IPS-18c (cell line): ENCODE measurements at regions not wholly inside any gene's neighbourhood (a gene's known extent, or its start where the extent isn't known, plus 50 kb on each side); places are given as distances from the start of the nearest gene placed in this dataset.

Experiments
- H3K4me3 ChIP-seq: 2 replicates; pipeline ENCODE4 v1.7.0; 2013; ENCODE audit warnings: low read depth, mild to moderate bottlenecking, low read length, moderate library complexity; ENCODE audit not compliant: insufficient read depth
- H3K9me3 ChIP-seq: one replicate; pipeline ENCODE4 v1.6.1; 2013; ENCODE audit warnings: mild to moderate bottlenecking, low read length, moderate library complexity; ENCODE audit not compliant: control insufficient read depth, insufficient read depth

GRCh38 chr2:65652066-65652465 lies 219.7 kb upstream of the SPRED2 start:
- H3K9me3 ChIP-seq, result no peaks in the 10 kb centered on the region
- no peak overlapping the region for H3K4me3 ChIP-seq

DNA sequence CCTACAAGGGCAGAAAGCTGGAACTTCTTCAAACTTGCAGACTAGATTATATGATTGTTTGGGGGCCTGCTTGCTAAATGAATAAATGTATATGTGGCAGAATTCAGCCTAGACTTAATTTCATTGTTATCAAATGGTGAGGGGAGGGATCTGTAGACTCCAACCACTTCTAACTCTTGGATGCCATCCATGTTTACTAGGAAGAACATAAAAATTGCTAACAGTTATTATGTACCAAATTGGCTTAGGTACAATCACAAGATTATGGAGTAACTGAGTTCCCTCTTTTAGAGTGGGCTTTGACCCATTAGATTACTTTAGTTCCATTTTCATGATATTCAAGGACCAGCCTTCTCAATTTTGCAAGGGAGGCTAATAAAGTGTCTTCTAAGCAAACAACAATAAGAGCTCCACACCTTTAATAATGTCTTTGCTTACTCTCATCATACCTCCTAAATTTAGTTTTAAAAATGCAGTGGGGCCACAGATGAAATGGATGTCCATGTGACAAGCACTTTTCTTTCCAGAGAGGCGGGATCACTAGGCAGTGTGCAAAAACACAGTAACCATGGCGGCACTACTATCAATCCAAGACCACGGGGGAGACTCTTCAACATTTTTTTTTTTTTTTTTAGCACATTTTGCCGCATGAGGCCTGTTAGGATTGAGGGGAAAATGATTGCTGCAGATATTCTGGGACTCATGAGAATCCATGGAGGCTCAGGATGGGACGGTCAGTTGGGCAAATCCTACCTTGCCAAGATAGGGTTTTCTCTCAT lies 217.6 kb upstream of the SPRED2 start:
- H3K4me3 ChIP-seq, result no peak overlapping the region
- H3K9me3 ChIP-seq, result no peaks in the 10 kb centered on the region

DNA sequence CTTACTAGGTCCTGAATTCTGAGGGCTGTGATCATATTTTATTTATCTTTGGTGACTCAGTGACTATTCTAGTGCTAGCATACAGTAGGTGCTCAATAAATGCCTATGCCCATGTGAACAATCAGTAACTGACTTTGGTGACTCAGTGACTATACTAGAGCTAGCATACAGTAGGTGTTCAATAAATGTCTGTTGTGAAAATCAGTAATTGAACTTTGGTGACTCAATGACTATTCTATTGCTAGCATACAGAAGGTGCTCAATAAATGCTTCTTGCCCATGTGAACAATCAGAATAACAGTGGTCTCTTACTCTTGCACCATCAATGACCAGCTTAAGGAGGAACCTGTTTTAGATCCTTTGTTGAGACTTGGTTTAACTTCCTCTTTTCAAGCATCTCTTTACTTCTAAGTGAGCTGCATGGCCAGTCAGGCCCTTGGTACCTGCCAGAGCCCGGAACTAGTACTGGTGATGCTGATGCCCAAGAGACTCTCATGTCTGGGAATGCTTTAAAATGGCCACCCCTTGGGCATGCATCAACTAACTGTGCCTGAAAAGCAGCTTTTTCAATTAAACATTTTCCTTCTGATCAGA lies 214.9 kb upstream of the SPRED2 start:
- H3K4me3 ChIP-seq, result no peak overlapping the region
- no peaks in the 10 kb centered on the region for H3K9me3 ChIP-seq

DNA sequence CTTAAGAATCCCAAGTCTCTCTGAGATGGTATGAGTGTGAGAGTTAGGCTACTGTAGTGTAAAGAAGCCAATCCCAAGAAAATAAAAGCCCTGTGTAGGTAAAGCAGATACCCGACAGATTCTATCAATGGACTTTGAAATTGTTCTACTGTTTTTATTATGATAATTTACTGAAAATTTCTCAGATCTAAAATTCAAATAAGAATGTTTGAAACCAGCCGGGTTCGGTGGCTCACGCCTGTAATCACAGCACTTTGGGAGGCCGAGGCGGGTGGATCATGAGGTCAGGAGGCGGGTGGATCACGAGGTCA lies 208.3 kb upstream of the SPRED2 start:
- H3K4me3 ChIP-seq, result no peak overlapping the region
- no peaks in the 10 kb centered on the region for H3K9me3 ChIP-seq

- Histone ChIP-seq H3K9me3 (no peaks in the 10 kb centered on the region), H3K4me3 (no peak overlapping the region)
These were observed 206.9 kb upstream of the SPRED2 start for GRCh38 chr2:65639156-65639864.

GRCh38 chr2:65638443-65638842 lies 206.0 kb upstream of the SPRED2 start:
- H3K9me3 ChIP-seq, result no peaks in the 10 kb centered on the region

GRCh38 chr2:65636813-65637483 lies 204.5 kb upstream of the SPRED2 start:
- H3K9me3 ChIP-seq, result no peaks in the 10 kb centered on the region
- H3K4me3 ChIP-seq, result no peak overlapping the region

More at GRCh38 chr2:65638443-65638842, 206.0 kb upstream of the SPRED2 start:
- no peak overlapping the region for H3K4me3 ChIP-seq

GRCh38 chr2:65636024-65636423 lies 203.6 kb upstream of the SPRED2 start:
- Histone ChIP-seq H3K4me3 (no peak overlapping the region), H3K9me3 (no peaks in the 10 kb centered on the region)

- Histone ChIP-seq H3K4me3 (no peak overlapping the region), H3K9me3 (no peaks in the 10 kb centered on the region)
These were observed 201.9 kb upstream of the SPRED2 start for GRCh38 chr2:65634304-65634703.

GRCh38 chr2:65630643-65631042 lies 198.2 kb upstream of the SPRED2 start:
- no peak overlapping the region for H3K4me3 ChIP-seq
- H3K9me3 ChIP-seq, result peaks cover 2% of the 10 kb centered on the region

- Histone ChIP-seq H3K4me3 (no peak overlapping the region), H3K9me3 (peaks cover 2% of the 10 kb centered on the region)
These were observed 195.8 kb upstream of the SPRED2 start for GRCh38 chr2:65628156-65628555.

DNA sequence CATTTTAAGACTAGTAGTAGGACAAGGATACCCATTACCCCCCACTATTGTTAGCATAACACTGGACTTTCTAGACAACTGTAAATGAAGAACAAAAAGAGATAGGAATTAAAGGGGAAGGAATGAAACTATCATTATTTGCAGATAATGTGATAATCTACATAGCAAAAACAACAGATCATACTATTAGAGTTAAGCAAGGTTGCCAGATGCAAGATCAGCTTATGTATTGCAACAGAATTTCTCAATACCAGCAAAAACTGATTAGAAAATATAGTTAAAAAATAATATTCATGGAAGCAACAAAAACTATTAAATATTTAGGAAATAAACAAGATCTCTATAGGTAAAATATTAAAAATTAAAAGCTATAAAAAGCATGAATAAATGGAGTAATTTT lies 194.4 kb upstream of the SPRED2 start:
- Histone ChIP-seq H3K9me3 (peaks cover 2% of the 10 kb centered on the region), H3K4me3 (no peak overlapping the region)

DNA sequence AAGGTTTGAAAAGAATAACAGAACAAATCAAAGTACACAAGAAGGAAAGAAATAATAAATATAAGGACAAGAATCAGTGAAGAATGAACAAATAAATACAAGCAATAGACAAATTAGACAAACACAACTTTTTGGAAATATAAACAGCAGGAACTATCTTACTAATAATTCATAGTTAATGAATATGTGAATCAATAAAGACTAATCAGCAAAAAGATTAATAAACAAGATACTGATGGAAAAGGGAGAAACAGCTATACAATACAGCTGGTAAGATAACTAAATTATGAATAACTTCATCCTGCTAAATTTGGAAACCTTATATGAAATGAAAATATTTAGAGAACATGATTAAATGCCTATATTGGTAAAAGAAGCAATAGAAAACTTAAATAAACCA lies 193.6 kb upstream of the SPRED2 start:
- peaks cover 2% of the 10 kb centered on the region for H3K9me3 ChIP-seq
- no peak overlapping the region for H3K4me3 ChIP-seq

DNA sequence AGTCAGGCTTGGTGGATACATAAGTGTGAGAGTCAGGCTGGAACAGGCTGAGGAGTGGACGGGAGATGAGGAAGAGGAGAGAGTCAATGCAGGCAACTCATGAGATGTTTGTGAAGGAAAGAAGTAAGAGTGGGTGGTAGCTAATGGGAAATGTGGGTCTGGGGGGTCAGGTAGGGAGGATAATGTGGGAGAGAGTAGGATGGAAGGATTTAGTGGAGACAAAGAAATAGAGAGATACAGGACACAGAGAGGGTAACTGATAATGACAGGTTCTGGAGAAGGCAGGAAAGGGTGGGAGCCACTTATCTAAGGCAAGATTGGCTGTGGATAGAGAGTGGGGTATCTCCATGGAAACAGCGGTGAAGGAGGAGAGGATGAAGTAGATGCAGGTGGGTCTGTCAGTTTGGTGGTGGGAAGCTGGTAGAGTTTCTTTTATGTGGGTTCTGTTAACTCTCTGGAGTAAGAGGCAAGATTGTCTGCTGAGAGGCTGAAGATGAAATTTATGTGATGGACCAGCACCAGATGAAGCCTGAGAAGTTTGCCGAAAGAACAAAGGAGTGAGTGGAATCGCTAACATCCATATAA lies 190.6 kb upstream of the SPRED2 start:
- peaks cover 2% of the 10 kb centered on the region for H3K9me3 ChIP-seq
- H3K4me3 ChIP-seq, result no peak overlapping the region

- peaks cover 2% of the 10 kb centered on the region for H3K9me3 ChIP-seq
- H3K4me3 ChIP-seq, result no peak overlapping the region
These were observed 190.1 kb upstream of the SPRED2 start for GRCh38 chr2:65622499-65622898.

GRCh38 chr2:65620524-65620923 lies 188.1 kb upstream of the SPRED2 start:
- no peak overlapping the region for H3K4me3 ChIP-seq
- H3K9me3 ChIP-seq, result no peaks in the 10 kb centered on the region

DNA sequence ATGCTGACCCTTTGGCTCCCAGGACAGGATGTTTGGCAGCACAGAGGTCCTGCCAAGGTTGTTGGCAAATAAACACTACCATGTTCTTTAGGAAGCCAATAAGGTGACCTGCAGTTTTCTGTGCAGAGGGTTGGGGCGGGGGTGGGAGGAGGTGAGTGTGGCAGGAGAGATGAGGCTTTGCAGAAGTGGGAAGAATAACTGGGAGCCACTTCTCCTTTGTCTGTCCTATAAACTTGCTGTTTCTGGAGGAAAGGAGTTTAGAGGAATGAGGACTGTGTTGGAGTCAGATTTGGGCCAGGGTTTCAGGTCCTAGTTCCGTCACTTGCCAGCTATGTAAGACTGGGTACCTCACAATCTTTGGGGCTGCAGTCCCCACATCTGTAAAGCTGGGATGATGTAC lies 187.6 kb upstream of the SPRED2 start:
- no peak overlapping the region for H3K4me3 ChIP-seq
- H3K9me3 ChIP-seq, result no peaks in the 10 kb centered on the region
